DMS114 treated with DMSO at 0.1 percent for 48 hours (cell line): ENCODE measurements at regions not wholly inside any gene's neighbourhood (a gene's known extent, or its start where the extent isn't known, plus 50 kb on each side); places are given as distances from the start of the nearest gene placed in this dataset.

Experiments used
- DNase-seq: peaks from one replicate; lab custom pipeline; 2025; ENCODE audit not compliant: unreplicated experiment; lab: John Stamatoyannopoulos, UW

GRCh38 chr3:8189051-8189450, 312.6 kb upstream of the LMCD1 start:
- DNase-seq: no peak

GRCh38 chr3:8191406-8191805, 310.2 kb upstream of the LMCD1 start:
- no peak for DNase-seq

GRCh38 chr3:8197384-8197783, 304.2 kb upstream of the LMCD1 start:
- no peak for DNase-seq

GRCh38 chr3:8198605-8199004, 303.0 kb upstream of the LMCD1 start:
- no peak for DNase-seq

GRCh38 chr3:8200996-8201395, 300.6 kb upstream of the LMCD1 start:
- no peak for DNase-seq

- no peak for DNase-seq
These were observed 299.7 kb upstream of the LMCD1 start for GRCh38 chr3:8201886-8202285.

- DNase-seq: no peak
These were observed 297.3 kb upstream of the LMCD1 start for GRCh38 chr3:8204331-8204730.

- DNase-seq: no peak
These were observed 296.6 kb upstream of the LMCD1 start for GRCh38 chr3:8204853-8205650.

GRCh38 chr3:8205881-8206280, 295.7 kb upstream of the LMCD1 start:
- no peak for DNase-seq

GRCh38 chr3:8206971-8207617, 294.5 kb upstream of the LMCD1 start:
- no peak for DNase-seq

GRCh38 chr3:8210882-8211341, 290.7 kb upstream of the LMCD1 start:
- no peak for DNase-seq

GRCh38 chr3:8212794-8213193, 288.8 kb upstream of the LMCD1 start:
- no peak for DNase-seq

- DNase-seq: no peak
These were observed 288.3 kb upstream of the LMCD1 start for GRCh38 chr3:8213286-8213685.

- no peak for DNase-seq
These were observed 285.8 kb upstream of the LMCD1 start for GRCh38 chr3:8215821-8216220.

- DNase-seq: no peak
These were observed 283.2 kb upstream of the LMCD1 start for GRCh38 chr3:8218353-8218940.

GRCh38 chr3:8220291-8220690, 281.3 kb upstream of the LMCD1 start:
- DNase-seq: no peak

- no peak for DNase-seq
These were observed 277.9 kb upstream of the LMCD1 start for GRCh38 chr3:8223766-8224165.

- no peak for DNase-seq
These were observed 276.7 kb upstream of the LMCD1 start for GRCh38 chr3:8224941-8225340.

GRCh38 chr3:8233938-8234337, 267.7 kb upstream of the LMCD1 start:
- DNase-seq: no peak

GRCh38 chr3:8236264-8236663, 265.4 kb upstream of the LMCD1 start:
- no peak for DNase-seq

- no peak for DNase-seq
These were observed 263.7 kb upstream of the LMCD1 start for GRCh38 chr3:8237893-8238292.

GRCh38 chr3:8238432-8238831, 263.2 kb upstream of the LMCD1 start:
- no peak for DNase-seq
